Glutamatergic neuron (in vitro differentiated cells): ENCODE measurements at regions not wholly inside any gene's neighbourhood (a gene's known extent, or its start where the extent isn't known, plus 50 kb on each side); places are given as distances from the start of the nearest gene placed in this dataset.

Experiments used
- DNase-seq: peaks from one replicate; pipeline ENCODE4 v3.0.0; 2022
- H3K27ac Mint-ChIP-seq: one replicate; pipeline ENCODE4 v1.8.0; 2020; ENCODE audit warnings: mild to moderate bottlenecking, mixed read lengths, inconsistent platforms; ENCODE audit not compliant: unreplicated experiment
- H3K27me3 Mint-ChIP-seq: one replicate; pipeline ENCODE4 v1.8.0; 2020; ENCODE audit warnings: mild to moderate bottlenecking, moderate library complexity, mixed read lengths, inconsistent platforms; ENCODE audit not compliant: unreplicated experiment
- H3K36me3 Mint-ChIP-seq: one replicate; pipeline ENCODE4 v1.8.0; 2020; ENCODE audit warnings: mild to moderate bottlenecking, mixed read lengths, inconsistent platforms; ENCODE audit not compliant: unreplicated experiment
- H3K4me1 Mint-ChIP-seq: one replicate; pipeline ENCODE4 v1.8.0; 2020; ENCODE audit warnings: mild to moderate bottlenecking, low read depth, mixed read lengths, inconsistent platforms; ENCODE audit not compliant: unreplicated experiment
- H3K4me3 Mint-ChIP-seq: one replicate; pipeline ENCODE4 v1.8.0; 2020; ENCODE audit warnings: mild to moderate bottlenecking, mixed read lengths, inconsistent platforms; ENCODE audit not compliant: unreplicated experiment
- H3K9me3 Mint-ChIP-seq: one replicate; pipeline ENCODE4 v1.8.0; 2020; ENCODE audit warnings: mild to moderate bottlenecking, moderate library complexity, mixed read lengths, inconsistent platforms; ENCODE audit not compliant: unreplicated experiment
- TF ChIP-seq, protein P1 (sequence below): fragments of 200-600 bp; sonication (generic); IDR thresholded peaks from one replicate; pipeline ENCODE4 v1.5.0; 2021; ENCODE audit not compliant: partially characterized antibody, unreplicated experiment

DNA sequence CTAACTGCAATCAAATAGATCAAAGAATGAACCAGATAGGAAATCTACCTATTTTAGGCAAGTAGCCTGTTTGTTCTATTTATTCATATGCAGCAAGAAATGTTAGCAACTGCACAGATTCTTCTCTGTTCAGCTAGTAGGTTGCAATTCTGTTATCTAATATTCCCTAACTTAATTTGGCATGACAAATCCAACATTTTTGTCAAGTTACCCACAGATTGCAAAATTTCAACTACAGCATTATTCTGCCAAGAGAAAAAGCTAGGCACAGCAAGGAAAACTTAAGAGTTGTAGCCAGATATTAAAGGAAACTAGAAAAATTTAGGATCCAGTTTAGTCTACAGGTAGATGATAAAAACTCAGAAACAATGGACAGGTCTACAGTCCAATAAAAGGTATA lies 104.4 kb upstream of the SYNCRIP start:
- Mint-ChIP-seq H3K27me3 (peaks cover 3% of the 10 kb centered on the region), H3K9me3 (no peaks in the 10 kb centered on the region), H3K4me3 (no peak overlapping the region), H3K4me1 (no peaks in the 10 kb centered on the region), H3K36me3 (no peaks in the 10 kb centered on the region), H3K27ac (no peak overlapping the region)
- TF ChIP-seq, protein P1, sequence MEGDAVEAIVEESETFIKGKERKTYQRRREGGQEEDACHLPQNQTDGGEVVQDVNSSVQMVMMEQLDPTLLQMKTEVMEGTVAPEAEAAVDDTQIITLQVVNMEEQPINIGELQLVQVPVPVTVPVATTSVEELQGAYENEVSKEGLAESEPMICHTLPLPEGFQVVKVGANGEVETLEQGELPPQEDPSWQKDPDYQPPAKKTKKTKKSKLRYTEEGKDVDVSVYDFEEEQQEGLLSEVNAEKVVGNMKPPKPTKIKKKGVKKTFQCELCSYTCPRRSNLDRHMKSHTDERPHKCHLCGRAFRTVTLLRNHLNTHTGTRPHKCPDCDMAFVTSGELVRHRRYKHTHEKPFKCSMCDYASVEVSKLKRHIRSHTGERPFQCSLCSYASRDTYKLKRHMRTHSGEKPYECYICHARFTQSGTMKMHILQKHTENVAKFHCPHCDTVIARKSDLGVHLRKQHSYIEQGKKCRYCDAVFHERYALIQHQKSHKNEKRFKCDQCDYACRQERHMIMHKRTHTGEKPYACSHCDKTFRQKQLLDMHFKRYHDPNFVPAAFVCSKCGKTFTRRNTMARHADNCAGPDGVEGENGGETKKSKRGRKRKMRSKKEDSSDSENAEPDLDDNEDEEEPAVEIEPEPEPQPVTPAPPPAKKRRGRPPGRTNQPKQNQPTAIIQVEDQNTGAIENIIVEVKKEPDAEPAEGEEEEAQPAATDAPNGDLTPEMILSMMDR = no peak
- no peak for DNase-seq

DNA sequence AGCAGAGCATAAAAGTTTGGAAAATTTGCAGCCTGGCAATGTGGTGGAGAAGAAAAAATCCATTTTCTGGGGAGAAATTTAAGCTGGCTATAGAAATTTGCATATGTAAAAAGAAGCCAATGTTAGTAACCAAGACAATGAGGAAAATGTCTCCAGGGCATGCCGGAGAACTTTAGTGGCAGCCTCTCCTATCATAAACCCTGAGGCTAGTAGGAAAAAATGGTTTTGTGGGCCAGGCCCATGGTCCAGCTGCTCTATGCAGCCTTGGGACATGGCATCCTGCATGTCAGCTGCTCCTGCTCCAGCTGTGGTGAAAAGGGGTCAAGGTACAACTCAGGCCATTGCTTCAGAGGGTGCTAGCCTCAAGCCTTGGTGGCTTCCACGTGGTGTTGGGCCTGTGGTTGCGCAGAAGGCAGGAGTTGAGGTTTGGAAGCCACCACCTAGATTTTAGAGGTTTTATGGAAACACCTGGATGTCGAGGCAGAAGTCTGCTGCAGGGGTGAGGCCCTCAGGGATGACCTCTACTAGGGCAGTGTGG lies 101.8 kb upstream of the SYNCRIP start:
- Mint-ChIP-seq H3K4me3 (no peak overlapping the region), H3K27ac (no peak overlapping the region), H3K9me3 (no peaks in the 10 kb centered on the region), H3K4me1 (no peaks in the 10 kb centered on the region), H3K27me3 (peaks cover 3% of the 10 kb centered on the region), H3K36me3 (no peaks in the 10 kb centered on the region)
- TF ChIP-seq, protein P1 = no peak
- DNase-seq = no peak

DNA sequence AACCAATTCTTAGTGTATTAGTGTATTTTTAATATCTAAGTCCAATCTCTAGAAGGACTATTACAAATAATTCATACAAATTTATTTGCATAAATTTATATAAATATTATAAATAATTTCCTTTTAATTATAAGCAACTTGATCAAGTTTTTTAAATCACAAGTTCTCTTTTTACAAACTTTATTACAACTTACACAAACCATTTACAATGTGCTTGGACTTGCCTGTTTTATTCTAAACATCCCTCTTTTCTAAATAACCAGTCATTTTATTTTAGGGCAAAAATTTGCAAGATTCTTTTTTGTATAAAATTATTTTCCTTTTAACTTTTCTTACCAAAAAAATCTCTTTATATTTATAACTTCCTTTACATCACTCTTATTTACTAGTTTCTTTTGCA lies 83.5 kb upstream of the SYNCRIP start:
- no peak for DNase-seq
- H3K36me3 Mint-ChIP-seq = peaks cover 3% of the 10 kb centered on the region
- H3K4me3 Mint-ChIP-seq = no peak overlapping the region

DNA sequence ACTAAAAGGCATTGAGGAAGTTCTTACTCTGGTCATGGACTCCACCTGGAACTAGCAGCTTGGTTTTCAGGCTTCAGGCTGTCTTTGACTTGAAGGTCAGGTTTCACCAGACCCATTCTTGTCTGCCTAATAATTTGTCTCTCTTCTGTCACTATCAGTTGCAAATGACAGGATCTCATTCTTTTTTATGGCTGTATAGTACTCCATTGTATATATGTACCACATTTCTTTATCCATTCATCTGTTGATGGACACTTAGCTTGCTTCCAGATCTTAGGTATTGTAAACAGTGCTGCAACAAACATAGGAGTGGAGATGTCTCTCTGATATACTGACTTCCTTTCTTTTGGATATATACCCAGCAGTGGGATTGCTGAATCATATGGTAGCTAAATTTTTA lies 73.1 kb upstream of the SYNCRIP start:
- no peak for DNase-seq
- Mint-ChIP-seq H3K4me1 (no peaks in the 10 kb centered on the region), H3K9me3 (peaks cover 3% of the 10 kb centered on the region), H3K4me3 (no peak overlapping the region), H3K27ac (no peak overlapping the region), H3K36me3 (peaks cover 4% of the 10 kb centered on the region), H3K27me3 (no peaks in the 10 kb centered on the region)
- TF ChIP-seq, protein P1 = no peak

More for the DNA sequence above, 83.5 kb upstream of the SYNCRIP start:
- Mint-ChIP-seq H3K9me3 (peaks cover 2% of the 10 kb centered on the region), H3K4me1 (no peaks in the 10 kb centered on the region), H3K27me3 (no peaks in the 10 kb centered on the region), H3K27ac (no peak overlapping the region)
- TF ChIP-seq, protein P1 = no peak

DNA sequence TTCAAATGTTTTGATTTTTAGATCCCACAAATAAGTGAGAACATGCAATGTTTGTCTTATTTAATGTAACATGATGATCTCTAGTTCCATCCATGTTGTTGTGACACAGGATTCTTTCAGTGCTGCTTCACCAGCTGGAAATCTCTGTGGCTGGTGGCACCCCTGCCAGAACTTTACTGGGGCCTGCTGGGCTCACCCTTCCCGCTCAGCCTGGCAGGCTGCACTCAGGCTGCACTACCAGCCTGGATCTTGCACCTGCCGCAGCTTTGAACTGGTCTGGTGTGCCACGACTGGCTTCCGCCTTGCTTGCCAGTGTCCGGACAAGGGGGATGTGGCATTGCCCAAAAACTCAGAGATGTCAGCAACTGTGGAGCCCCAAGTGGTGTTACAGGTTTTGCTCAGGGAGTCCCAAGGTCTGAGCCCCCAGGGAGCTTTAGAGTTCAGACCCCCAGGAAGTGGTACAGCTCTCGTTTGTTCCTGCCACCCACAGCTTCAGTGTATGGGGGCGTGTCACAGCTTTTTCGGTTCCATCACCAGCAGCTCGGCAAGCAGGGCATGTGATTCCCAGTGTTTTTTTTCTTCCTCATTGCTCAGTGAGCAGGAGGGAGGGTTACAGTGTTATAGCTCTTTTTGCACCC lies 72.3 kb upstream of the SYNCRIP start:
- Mint-ChIP-seq H3K9me3 (peaks cover 3% of the 10 kb centered on the region), H3K36me3 (peaks cover 4% of the 10 kb centered on the region), H3K27ac (no peak overlapping the region), H3K4me1 (no peaks in the 10 kb centered on the region), H3K4me3 (no peak overlapping the region), H3K27me3 (no peaks in the 10 kb centered on the region)
- DNase-seq = no peak
- TF ChIP-seq, protein P1 = no peak
